Trophoblast cell (in vitro differentiated cells and primary cell): ENCODE measurements at regions not wholly inside any gene's neighbourhood (a gene's known extent, or its start where the extent isn't known, plus 50 kb on each side); places are given as distances from the start of the nearest gene placed in this dataset.

ENCODE experiments used
- DNase-seq, 2 donors: peaks; one replicate each; pipeline ENCODE4 v3.0.0-alpha.2; 2016
- H2AFZ ChIP-seq: 2 replicates; pipeline ENCODE4 v1.6.1; 2013; ENCODE audit warnings: low read length, moderate library complexity, mild to moderate bottlenecking; ENCODE audit not compliant: insufficient read depth, poor library complexity
- H2AK5ac ChIP-seq: 2 replicates; pipeline ENCODE4 v1.6.1; 2013; ENCODE audit warnings: mild to moderate bottlenecking, low read length
- H2BK120ac ChIP-seq: 2 replicates; pipeline ENCODE4 v1.6.1; 2013; ENCODE audit warnings: low read length, mild to moderate bottlenecking, moderate library complexity; ENCODE audit not compliant: insufficient read depth, poor library complexity
- H2BK12ac ChIP-seq: 2 replicates; pipeline ENCODE4 v1.6.1; 2013; ENCODE audit warnings: mild to moderate bottlenecking, low read length, moderate library complexity
- H2BK5ac ChIP-seq: 2 replicates; pipeline ENCODE4 v1.6.1; 2013; ENCODE audit warnings: low read length, low read depth, moderate library complexity, mild to moderate bottlenecking; ENCODE audit not compliant: poor library complexity
- H3K14ac ChIP-seq: 2 replicates; pipeline ENCODE4 v1.6.1; 2013; ENCODE audit warnings: mild to moderate bottlenecking, low read length
- H3K18ac ChIP-seq: 2 replicates; pipeline ENCODE4 v1.6.1; 2013; ENCODE audit warnings: mild to moderate bottlenecking, low read length
- H3K23ac ChIP-seq: 2 replicates; pipeline ENCODE4 v1.6.1; 2013; ENCODE audit warnings: low read length
- H3K27ac ChIP-seq: 2 replicates; pipeline ENCODE4 v1.5.1; 2013; ENCODE audit warnings: low read depth, mild to moderate bottlenecking, inconsistent platforms, low read length, moderate library complexity
- H3K27me3 ChIP-seq: 2 replicates; pipeline ENCODE4 v1.6.1; 2013; ENCODE audit warnings: inconsistent platforms, mild to moderate bottlenecking, low read length, moderate library complexity; ENCODE audit not compliant: insufficient read depth
- H3K36me3 ChIP-seq, 2 experiments: 1 replicate in 1 of 2; 2 replicates in 1 of 2; pipeline ENCODE4 v1.6.1; 2013; ENCODE audit warnings: low read length in 2 of 2, mild to moderate bottlenecking in 2 of 2, moderate library complexity in 1 of 2; ENCODE audit not compliant: insufficient read depth in 2 of 2, control insufficient read depth in 1 of 2
- H3K4ac ChIP-seq: 2 replicates; pipeline ENCODE4 v1.6.1; 2013; ENCODE audit warnings: low read depth, mild to moderate bottlenecking, low read length, moderate library complexity
- H3K4me1 ChIP-seq, 2 experiments: 1 replicate in 1 of 2; 2 replicates in 1 of 2; pipeline ENCODE4 v1.6.1; 2013; ENCODE audit warnings: low read length in 2 of 2, mild to moderate bottlenecking in 2 of 2, moderate library complexity in 1 of 2; ENCODE audit not compliant: insufficient read depth in 2 of 2, control insufficient read depth in 1 of 2
- H3K4me2 ChIP-seq: 2 replicates; pipeline ENCODE4 v1.6.1; 2013; ENCODE audit warnings: inconsistent platforms, mild to moderate bottlenecking, low read length, moderate library complexity
- H3K4me3 ChIP-seq: 2 replicates; pipeline ENCODE4 v1.5.1; 2013; ENCODE audit warnings: mild to moderate bottlenecking, low read depth, low read length, inconsistent platforms
- H3K79me1 ChIP-seq: one replicate; pipeline ENCODE4 v1.6.1; 2013; ENCODE audit warnings: low read length
- H3K79me2 ChIP-seq: 2 replicates; pipeline ENCODE4 v1.6.1; 2013; ENCODE audit warnings: low read length, mild to moderate bottlenecking; ENCODE audit not compliant: control insufficient read depth, insufficient read depth, poor library complexity
- H3K9ac ChIP-seq: 2 replicates; pipeline ENCODE4 v1.6.1; 2013; ENCODE audit warnings: mild to moderate bottlenecking, low read length
- H3K9me3 ChIP-seq: 2 replicates; pipeline ENCODE4 v1.6.1; 2013; ENCODE audit warnings: low read depth, mild to moderate bottlenecking, control low read depth, inconsistent platforms, low read length; ENCODE audit not compliant: insufficient read depth
- H4K12ac ChIP-seq: 2 replicates; pipeline ENCODE4 v1.6.1; 2013; ENCODE audit warnings: low read depth, mild to moderate bottlenecking, low read length, moderate library complexity
- H4K8ac ChIP-seq: 2 replicates; pipeline ENCODE4 v1.6.1; 2013; ENCODE audit warnings: low read depth, mild to moderate bottlenecking, low read length, moderate library complexity
- H4K91ac ChIP-seq: one replicate; pipeline ENCODE4 v1.6.1; 2013; ENCODE audit warnings: low read depth, mild to moderate bottlenecking, low read length, moderate library complexity
- WGBS: extraction: QIAGEN DNeasy Blood & Tissue Kit; methylation state at CpG from one replicate; pipeline ENCODE4 v1.1.7; 2013; ENCODE audit warnings: missing lambda C conversion rate; ENCODE audit not compliant: insufficient read length, insufficient coverage; ENCODE audit errors: extremely low coverage; 5-methylcytosine and 5-hydroxymethylcytosine counted together

DNA sequence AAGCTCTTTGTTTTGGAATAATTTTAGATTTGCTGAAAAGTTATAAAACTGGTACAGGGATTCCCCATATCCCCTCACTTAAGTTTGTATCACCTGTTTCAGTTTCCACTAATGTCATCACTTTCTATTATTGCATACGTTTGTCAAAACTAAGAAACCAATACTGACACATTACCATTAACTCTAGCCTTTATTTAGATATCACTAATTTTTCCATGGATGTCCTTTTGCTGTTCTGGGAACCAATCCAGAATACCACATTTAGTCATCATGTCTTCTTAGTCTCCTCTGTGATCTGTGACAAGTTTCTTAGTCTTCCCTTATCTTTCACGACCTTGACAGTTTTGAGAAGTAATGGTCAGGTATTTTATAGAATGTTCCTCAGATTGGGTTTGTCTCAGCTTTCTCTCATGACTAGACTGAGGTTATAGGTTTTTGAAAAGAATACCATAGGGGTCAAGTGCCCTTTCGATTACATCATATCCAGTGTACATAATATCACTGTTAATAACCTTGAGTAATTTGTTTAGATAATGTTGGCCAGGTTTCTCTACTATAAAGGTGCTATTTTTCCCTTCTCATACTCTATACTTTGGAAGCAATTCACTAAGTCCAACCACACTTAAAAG lies 51.9 kb upstream of the NMUR2 start:
- H3K4me2 ChIP-seq: no peak overlapping the region
- no peak overlapping the region for H4K12ac ChIP-seq
- no peak overlapping the region for H3K27ac ChIP-seq
- no peaks in the 10 kb centered on the region for H3K4me1 ChIP-seq
- no peak overlapping the region for H2AK5ac ChIP-seq
- H3K23ac ChIP-seq: no peak overlapping the region
- no peak overlapping the region for H2BK120ac ChIP-seq
- no peaks in the 10 kb centered on the region for H3K36me3 ChIP-seq
- H3K79me1 ChIP-seq: no peaks in the 10 kb centered on the region
- H3K79me2 ChIP-seq: no peaks in the 10 kb centered on the region
- no peak overlapping the region for H4K8ac ChIP-seq
- DNase-seq: no peak
- no peak overlapping the region for H3K18ac ChIP-seq
- no peak overlapping the region for H3K4ac ChIP-seq
- no peak overlapping the region for H2BK5ac ChIP-seq
- no peaks in the 10 kb centered on the region for H3K27me3 ChIP-seq
- WGBS: no CpG with 5 or more reads among the region's 3 CpGs
- H3K9ac ChIP-seq: no peak overlapping the region
- no peak overlapping the region for H3K14ac ChIP-seq
- H2AFZ ChIP-seq: no peak overlapping the region
- H3K9me3 ChIP-seq: no peaks in the 10 kb centered on the region
- no peak overlapping the region for H2BK12ac ChIP-seq
- H4K91ac ChIP-seq: no peak overlapping the region
- H3K4me3 ChIP-seq: no peak overlapping the region

DNA sequence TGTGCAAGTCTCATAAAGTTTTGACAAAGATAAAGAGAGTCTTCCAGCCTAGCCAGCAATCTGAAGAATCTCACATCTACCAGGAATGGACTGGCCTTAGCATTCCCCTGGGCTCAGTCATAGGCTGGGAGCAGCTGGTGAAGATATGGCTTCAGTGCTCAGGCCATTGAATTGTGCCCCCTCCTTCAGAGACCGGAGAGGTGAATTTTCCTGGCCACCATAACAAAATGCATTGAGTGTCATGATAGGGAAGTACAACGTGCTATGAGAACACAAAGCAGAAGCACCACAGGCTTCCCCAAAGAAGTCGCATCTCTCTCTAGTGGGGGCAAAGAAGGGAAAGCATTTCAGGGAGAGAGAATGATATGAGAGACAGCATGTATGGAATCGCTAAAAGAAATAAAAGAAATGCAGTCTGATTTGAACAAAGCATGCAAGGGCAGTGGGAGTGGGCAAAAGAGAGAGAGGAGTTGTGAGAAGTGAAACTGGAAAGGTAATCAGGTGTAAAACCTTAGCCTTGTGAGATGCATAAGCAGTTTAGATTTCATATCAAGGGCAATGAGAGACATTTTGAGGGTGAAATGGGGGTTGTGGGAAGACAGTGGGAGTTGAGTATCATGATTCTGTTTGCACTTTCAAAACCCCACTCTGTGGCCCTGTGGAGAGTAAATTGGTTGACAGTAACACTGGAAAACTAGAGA lies 57.1 kb upstream of the NMUR2 start:
- Histone ChIP-seq H3K79me1 (no peaks in the 10 kb centered on the region), H3K27ac (no peak overlapping the region), H2BK5ac (no peak overlapping the region), H4K91ac (no peak overlapping the region), H3K4me3 (no peak overlapping the region), H3K4ac (no peak overlapping the region), H4K12ac (no peak overlapping the region), H3K18ac (no peak overlapping the region), H3K4me1 (no peaks in the 10 kb centered on the region), H3K79me2 (no peaks in the 10 kb centered on the region), H3K23ac (no peak overlapping the region), H3K9ac (no peak overlapping the region), H3K14ac (no peak overlapping the region), H3K36me3 (no peaks in the 10 kb centered on the region), H3K4me2 (no peak overlapping the region), H2BK12ac (no peak overlapping the region), H2AK5ac (no peak overlapping the region), H2AFZ (no peak overlapping the region), H3K27me3 (no peaks in the 10 kb centered on the region), H4K8ac (no peak overlapping the region), H2BK120ac (no peak overlapping the region), H3K9me3 (no peaks in the 10 kb centered on the region)
- no CpG with 5 or more reads among the region's 4 CpGs for WGBS
- peak; percentile 33 to 65 for DNase-seq

DNA sequence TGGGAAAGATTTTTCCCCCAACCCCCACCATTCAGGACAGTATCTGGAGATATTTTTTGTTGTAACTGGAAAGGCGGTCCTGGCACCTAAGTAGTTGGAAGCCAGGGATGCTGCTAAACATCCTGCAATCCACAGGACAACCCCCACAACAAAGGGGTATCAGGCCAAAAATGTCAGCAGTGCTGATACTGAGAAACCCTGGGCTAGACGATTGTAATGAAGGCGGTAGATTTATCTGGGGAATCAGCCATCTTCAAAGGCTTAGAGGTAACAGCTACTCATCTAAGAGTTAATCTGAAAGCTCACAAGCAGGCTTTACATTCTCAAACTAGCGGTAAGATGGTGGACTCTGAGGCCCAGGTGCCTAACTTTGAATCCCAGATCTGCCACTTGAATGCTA lies 59.0 kb upstream of the NMUR2 start:
- no peak overlapping the region for H2BK120ac ChIP-seq
- H3K27ac ChIP-seq: no peak overlapping the region
- no peak overlapping the region for H4K8ac ChIP-seq
- H3K9me3 ChIP-seq: no peaks in the 10 kb centered on the region
- H2AFZ ChIP-seq: no peak overlapping the region
- H4K12ac ChIP-seq: no peak overlapping the region
- no peak overlapping the region for H3K4ac ChIP-seq
- no peak overlapping the region for H4K91ac ChIP-seq
- no CpG with 5 or more reads among the region's 4 CpGs for WGBS
- H3K14ac ChIP-seq: no peak overlapping the region
- H3K79me1 ChIP-seq: no peaks in the 10 kb centered on the region
- H3K36me3 ChIP-seq: no peaks in the 10 kb centered on the region
- H3K4me2 ChIP-seq: no peak overlapping the region
- no peak overlapping the region for H3K18ac ChIP-seq
- DNase-seq: no peak
- H3K4me3 ChIP-seq: no peak overlapping the region
- no peaks in the 10 kb centered on the region for H3K4me1 ChIP-seq
- no peak overlapping the region for H2AK5ac ChIP-seq
- no peak overlapping the region for H3K9ac ChIP-seq
- no peak overlapping the region for H2BK5ac ChIP-seq
- H3K79me2 ChIP-seq: no peaks in the 10 kb centered on the region
- H2BK12ac ChIP-seq: no peak overlapping the region
- no peak overlapping the region for H3K23ac ChIP-seq
- no peaks in the 10 kb centered on the region for H3K27me3 ChIP-seq

DNA sequence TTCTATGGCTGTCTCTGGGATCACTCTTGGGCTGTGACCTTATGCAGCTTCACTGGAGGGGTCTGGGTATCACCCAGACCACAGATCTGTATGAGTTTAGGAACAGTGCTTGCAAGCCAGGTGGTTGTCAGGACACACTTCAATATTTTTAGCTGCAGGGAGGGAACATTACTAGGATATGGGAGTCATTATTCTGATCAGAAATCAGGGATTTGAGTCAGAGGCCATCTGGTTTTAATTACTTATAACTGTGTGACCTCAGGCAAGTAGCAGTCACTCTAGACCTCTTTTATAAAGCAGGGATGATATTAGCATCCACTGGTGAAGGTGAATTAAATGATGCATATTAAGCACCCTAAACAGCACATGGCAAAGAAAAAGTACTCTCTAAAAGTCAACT lies 60.1 kb upstream of the NMUR2 start:
- H3K27me3 ChIP-seq: no peaks in the 10 kb centered on the region
- no peak overlapping the region for H3K9ac ChIP-seq
- no peaks in the 10 kb centered on the region for H3K36me3 ChIP-seq
- H2BK12ac ChIP-seq: no peak overlapping the region
- H3K4me2 ChIP-seq: no peak overlapping the region
- no peak overlapping the region for H4K12ac ChIP-seq
- no peak overlapping the region for H3K14ac ChIP-seq
- H4K91ac ChIP-seq: no peak overlapping the region
- H2AK5ac ChIP-seq: no peak overlapping the region
- no peak overlapping the region for H2AFZ ChIP-seq
- H3K79me1 ChIP-seq: no peaks in the 10 kb centered on the region
- DNase-seq: no peak
- no peak overlapping the region for H2BK5ac ChIP-seq
- no peaks in the 10 kb centered on the region for H3K79me2 ChIP-seq
- H4K8ac ChIP-seq: no peak overlapping the region
- no peak overlapping the region for H3K4ac ChIP-seq
- H3K9me3 ChIP-seq: no peaks in the 10 kb centered on the region
- H3K4me3 ChIP-seq: no peak overlapping the region
- no peak overlapping the region for H3K23ac ChIP-seq
- no peaks in the 10 kb centered on the region for H3K4me1 ChIP-seq
- no peak overlapping the region for H3K27ac ChIP-seq
- no peak overlapping the region for H3K18ac ChIP-seq
- no peak overlapping the region for H2BK120ac ChIP-seq
